Stimulated activated CD8-positive, alpha-beta memory T cell treated with anti-CD3 and anti-CD28 coated beads, Interleukin-12 subunit alpha, Interleukin-12 subunit beta, amount 100 ng/mL, for 1 hour (primary cell): ENCODE measurements at regions not wholly inside any gene's neighbourhood (a gene's known extent, or its start where the extent isn't known, plus 50 kb on each side); places are given as distances from the start of the nearest gene placed in this dataset.

ENCODE experiments used
- DNase-seq: peaks from one replicate; pipeline ENCODE4 v3.0.0-alpha.2; 2020; ENCODE audit warnings: low read depth

DNA sequence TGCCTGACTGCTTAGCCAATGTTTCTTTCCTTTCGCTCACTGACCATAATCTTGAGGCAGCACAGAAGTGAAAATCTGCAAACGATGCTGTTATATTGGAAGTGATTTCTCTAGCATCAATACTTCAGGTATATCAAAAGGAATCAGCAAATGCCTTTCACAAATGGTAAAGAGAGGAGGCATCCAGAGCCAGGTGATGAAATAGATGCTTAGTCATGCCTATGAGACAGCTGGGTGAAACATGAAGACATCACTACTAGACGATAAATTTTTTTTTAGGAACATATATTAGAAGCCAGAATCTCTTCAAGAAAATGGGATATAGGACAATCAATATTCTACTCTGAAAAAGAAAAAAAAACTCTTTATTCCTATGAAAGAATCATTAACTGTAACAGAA is 249.2 kb upstream of the SLC39A10 start:
- no peak for DNase-seq

GRCh38 chr2:195406886-195407603 is 250.0 kb upstream of the SLC39A10 start:
- DNase-seq, result no peak

- DNase-seq, result no peak
Measured at GRCh38 chr2:195404651-195405050, 252.4 kb upstream of the SLC39A10 start.

DNA sequence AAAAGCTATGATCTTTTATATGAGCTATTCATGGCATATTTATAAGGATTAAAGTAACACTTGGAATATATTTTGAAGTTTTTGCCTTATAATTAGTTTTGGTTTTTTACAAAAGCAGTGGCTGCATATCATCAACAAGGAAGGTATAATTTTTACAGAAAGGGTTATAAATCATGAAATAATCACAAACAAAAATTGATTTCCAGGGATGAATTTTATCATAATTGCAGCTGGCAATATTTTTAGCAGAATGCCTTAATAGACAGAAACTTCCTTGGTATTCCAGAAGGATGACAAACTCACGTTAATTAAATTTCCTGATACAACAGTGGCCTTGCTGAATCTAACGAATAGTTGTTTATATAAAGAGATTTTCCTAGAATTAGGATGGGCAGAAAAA is 260.5 kb upstream of the SLC39A10 start:
- no peak for DNase-seq

GRCh38 chr2:195395362-195395761 is 261.7 kb upstream of the SLC39A10 start:
- DNase-seq, result no peak

DNA sequence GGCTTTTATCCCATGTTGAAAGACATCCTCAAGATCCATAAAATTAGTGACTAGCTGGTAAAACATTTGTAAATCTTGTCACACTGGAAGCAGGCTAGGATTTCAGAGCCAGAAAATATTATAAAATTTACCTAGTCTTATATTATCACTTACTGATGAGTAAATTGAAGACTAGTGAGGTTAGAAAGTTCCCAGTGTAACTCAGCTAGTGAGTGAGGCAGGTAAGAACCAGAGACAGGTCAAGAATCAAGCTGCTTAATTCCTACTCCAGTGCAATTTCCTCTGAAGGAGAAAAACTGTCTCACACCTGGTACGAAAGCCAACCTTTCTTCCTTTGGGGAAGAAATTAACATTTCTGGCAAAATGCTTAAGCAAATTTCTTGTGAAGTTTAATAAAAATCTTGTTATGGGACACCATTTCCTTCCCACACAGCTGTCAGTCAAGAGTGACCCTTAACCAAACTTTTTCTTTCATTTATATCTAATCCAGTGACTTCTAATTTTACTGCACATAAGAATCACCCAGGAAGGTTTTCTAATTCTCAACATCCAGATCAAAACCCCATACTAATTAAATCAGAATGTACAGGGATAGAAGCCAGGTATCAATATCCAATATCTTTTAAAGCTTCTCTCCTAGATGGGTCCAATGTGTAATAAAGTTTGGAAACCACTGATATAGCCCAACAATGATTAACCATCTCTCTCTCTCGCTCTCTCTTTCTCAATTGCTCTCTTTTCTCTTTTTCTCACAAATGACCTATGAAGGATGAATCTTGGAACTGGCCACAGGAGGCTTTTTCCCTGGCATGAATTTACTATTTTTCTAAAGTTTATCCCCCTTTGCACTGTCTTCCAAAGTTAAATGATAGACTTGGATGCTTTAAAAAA is 264.3 kb upstream of the SLC39A10 start:
- DNase-seq, result no peak

DNA sequence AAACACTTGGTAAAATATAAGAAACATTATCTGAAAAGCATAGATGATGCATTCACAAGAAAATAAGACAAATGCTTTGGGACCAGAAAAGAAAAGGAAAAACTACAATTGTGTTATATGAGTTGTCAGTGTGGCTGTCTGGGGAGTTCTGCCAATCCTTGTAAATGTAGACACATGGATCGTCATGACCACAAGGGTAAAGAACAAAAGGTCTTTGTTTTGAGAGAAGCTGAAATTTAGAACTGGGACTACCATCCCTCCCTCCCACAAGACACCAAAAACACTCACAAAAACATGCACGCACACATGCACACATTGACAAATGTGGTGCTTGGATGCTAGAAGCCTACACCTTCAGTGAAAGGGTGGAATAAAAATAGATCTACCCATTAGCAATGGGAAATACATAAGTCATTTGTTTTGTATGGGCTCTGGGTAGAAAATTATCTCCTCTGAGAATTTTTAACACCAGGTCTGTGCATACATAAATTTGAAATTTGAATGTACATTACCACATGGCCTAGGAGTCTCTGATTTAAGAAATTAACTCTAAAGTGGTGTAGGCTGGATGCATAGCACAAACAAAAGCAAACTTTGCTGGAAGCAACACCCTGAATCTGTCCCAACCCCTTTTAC is 266.2 kb upstream of the SLC39A10 start:
- no peak for DNase-seq

DNA sequence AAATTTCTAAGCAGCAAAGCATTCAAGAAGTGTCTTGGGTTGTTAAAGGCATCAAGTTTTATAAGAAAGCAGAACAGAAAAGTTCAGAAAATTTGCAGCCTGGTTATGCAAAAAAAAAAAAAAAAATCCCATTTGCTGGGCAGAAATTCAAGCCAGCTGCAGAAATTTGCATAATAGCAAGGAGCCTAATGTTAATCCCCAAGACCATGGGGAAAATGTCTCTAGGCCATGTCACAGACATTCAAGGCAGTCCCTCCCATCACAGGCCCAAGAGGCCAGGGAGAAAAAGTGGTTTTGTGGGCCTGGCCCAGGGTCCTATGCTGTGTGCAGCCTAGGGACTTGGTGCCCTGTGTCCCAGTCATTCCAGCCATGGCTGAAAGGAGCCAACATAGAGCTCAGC is 269.0 kb upstream of the SLC39A10 start:
- DNase-seq, result no peak

DNA sequence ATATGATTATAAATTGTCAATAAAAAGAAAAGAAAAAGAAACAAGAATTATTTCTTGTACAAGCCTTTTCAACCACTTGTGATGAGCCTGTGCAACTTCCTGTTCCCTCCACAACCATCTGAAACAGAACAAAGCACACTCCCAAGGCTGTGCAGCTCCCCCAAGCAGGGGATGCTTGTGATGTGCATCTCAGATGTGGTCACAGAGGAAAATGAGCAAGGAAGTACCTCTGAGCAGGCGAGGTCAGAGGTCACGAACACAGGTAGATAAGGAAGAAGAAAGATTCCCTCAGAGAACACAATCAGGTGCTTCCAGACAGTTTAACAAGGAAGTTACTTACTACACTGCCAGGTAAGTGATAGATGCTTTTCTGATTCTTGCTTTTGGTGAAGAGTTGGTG is 274.8 kb upstream of the SLC39A10 start:
- DNase-seq, result peak; percentile 11

GRCh38 chr2:195370167-195370943 is 286.7 kb upstream of the SLC39A10 start:
- no peak for DNase-seq

DNA sequence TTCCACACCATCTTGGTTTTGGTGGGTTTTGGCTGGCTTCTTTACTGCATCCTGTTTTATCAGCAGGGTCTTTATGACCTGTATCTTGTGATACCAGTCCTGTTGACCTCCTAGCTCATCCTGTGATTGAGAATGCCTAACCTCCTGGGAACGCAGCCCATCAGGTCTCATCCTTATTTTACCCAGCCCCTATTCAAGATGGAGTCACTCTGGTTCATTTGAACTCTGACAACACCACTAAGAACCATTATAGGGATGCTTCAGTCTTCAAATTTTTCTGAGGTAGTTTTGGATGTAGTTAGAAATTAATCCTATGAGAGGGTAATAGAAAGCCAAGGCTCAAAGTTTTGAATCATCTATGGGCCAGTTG is 287.8 kb upstream of the SLC39A10 start:
- DNase-seq, result no peak

DNA sequence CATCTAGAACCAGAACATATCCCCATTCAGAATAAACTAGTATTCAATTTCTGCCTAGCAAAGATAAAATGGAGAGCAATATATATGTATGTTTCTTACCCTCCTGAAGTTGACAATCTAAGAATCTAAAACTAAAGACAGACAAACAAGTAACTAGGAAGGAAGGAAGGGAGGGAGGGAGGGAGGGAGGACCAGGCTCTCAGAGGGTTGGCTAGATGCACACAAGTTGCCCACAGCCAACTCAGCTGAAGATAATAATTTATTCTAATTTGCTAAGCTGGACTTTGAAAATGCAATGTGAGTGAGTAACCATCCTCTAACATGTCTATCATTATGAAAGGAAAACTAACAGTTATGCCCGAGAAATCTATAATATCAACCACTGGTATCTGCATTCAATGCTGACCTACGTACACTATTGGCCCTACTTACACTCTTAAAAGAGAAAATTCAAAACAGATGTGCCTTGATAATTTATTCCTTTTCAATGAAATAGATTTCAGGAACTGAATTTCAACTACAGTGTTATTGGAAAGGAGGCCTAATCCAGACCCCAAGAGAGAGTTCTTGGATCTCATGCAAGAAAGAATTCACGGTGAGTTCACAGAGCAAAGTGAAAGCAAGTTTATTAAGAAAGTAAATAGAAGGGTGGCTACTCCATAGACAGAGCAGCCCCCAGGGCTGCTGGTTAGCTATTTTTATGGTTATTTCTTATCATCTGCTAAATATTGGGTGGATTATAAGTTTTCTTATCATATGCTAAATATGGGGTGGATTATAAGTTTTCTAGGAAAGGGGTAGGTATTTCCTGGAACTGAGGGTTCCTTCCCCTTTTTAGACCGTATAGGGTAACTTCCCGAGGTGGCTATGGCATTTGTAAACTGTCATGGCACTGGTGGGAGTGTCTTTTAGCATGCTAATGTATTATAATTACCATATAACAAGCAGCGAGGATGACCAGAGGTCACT is 288.5 kb upstream of the SLC39A10 start:
- DNase-seq, result no peak

- DNase-seq, result no peak
Measured at GRCh38 chr2:195367809-195368208, 289.2 kb upstream of the SLC39A10 start.

- no peak for DNase-seq
Measured at GRCh38 chr2:195364015-195364965, 292.7 kb upstream of the SLC39A10 start.

DNA sequence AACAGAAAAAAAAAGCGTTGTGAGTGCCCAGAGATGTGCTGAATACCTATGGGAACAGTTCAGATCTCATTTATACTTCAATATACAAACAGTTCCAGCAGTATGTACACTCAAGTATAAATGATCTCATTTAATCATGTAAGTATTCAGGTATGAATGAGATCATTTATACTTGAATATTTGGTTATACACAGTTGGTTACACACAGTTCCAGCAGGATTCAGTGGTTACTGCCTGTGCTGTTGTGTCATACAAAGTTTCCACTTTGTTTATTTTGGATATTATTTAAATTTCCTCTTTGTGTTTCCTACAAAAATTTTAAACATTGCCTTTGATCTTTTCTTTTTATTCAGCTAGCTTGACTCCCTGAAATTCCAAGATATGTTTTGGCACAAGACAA is 293.5 kb upstream of the SLC39A10 start:
- DNase-seq, result no peak

GRCh38 chr2:195360242-195360641 is 296.8 kb upstream of the SLC39A10 start:
- no peak for DNase-seq

- no peak for DNase-seq
Measured at GRCh38 chr2:195359043-195359735, 297.8 kb upstream of the SLC39A10 start.

DNA sequence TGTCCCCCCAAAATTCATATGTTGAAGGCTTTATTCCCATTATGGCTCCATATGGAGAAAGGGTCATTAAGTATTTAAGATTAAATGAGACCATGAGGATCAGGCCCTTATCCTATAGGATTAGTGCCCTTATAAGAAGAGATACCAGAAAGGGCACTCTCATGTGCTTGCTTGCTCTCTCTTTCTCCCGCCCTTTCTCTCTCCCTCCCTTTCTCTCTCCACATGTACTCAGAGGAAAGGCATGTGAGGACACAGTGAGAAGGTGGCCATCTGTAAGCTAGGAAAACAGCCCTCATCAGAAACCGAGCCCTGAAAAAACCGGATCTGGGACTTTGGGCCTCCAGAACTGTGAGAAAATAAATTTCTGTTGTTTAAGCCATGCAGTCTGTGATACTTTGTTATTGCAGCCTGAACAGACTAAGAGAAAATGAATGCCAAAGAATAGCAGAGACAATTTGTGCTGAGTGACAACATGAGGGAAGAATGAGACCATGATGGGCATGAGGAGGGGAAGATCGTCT is 300.0 kb upstream of the SLC39A10 start:
- DNase-seq, result no peak

DNA sequence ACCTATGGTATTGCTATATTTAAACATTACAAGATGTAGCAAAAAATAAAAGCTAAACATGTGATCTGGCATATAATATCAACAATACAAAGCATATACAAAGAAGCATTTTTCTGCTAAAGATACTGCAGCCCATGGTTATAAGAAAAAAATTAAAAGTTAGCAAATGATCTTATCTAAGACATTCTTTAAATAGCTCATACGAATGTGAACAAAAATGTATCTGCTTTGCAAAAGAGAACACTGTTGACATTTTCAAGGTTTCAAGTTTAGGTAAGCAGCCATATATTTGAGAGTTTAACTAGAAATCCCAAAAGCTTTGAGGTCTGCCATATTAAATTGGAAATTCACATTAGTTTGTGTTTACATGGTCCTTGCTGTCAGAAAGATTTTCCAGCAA is 301.0 kb upstream of the SLC39A10 start:
- DNase-seq, result no peak
